HEK293 (cell line): ENCODE measurements at regions not wholly inside any gene's neighbourhood (a gene's known extent, or its start where the extent isn't known, plus 50 kb on each side); places are given as distances from the start of the nearest gene placed in this dataset.

Source experiments
- CTCF ChIP-seq: fragments of 450-650 bp; formaldehyde crosslinking; IDR thresholded peaks from 2 replicates; pipeline ENCODE4 v1.5.1; 2016; ENCODE audit warnings: missing biosample characterization, missing genetic modification characterization
- ZBTB49 ChIP-seq: fragments of 450-650 bp; formaldehyde crosslinking; IDR thresholded peaks from 2 replicates; pipeline ENCODE4 v1.5.1; 2016; ENCODE audit warnings: missing biosample characterization, missing genetic modification characterization, low read depth
- ZNF148 ChIP-seq: fragments of 450-650 bp; formaldehyde crosslinking; IDR thresholded peaks from 2 replicates; pipeline ENCODE4 v1.5.0; 2017; ENCODE audit warnings: missing biosample characterization, missing genetic modification characterization, borderline replicate concordance
- ZNF18 ChIP-seq: fragments of 450-650 bp; formaldehyde crosslinking; IDR thresholded peaks from 2 replicates; pipeline ENCODE4 v1.5.1; 2016; ENCODE audit warnings: missing biosample characterization, missing genetic modification characterization
- ZNF184 ChIP-seq: fragments of 450-650 bp; IDR thresholded peaks from 2 replicates; pipeline ENCODE4 v1.5.1; 2018; ENCODE audit warnings: missing biosample characterization, mild to moderate bottlenecking, missing genetic modification characterization
- ZNF280D ChIP-seq: fragments of 450-650 bp; formaldehyde crosslinking; IDR thresholded peaks from 2 replicates; pipeline ENCODE4 v1.5.1; 2016; ENCODE audit warnings: missing biosample characterization, missing genetic modification characterization
- ZNF335 ChIP-seq: fragments of 450-650 bp; formaldehyde crosslinking; conservative IDR thresholded peaks from 2 replicates; pipeline ENCODE4 v1.5.1; 2016; ENCODE audit warnings: missing biosample characterization, missing genetic modification characterization
- ZNF48 ChIP-seq: fragments of 450-650 bp; formaldehyde crosslinking; IDR thresholded peaks from 2 replicates; pipeline ENCODE4 v1.5.1; 2016; ENCODE audit warnings: missing biosample characterization, missing genetic modification characterization
- ZNF658 ChIP-seq: fragments of 450-650 bp; formaldehyde crosslinking; IDR thresholded peaks from 2 replicates; pipeline ENCODE4; 2016; ENCODE audit warnings: missing biosample characterization, missing genetic modification characterization
- ZNF747 ChIP-seq: fragments of 450-650 bp; formaldehyde crosslinking; IDR thresholded peaks from 2 replicates; pipeline ENCODE4 v1.5.1; 2016; ENCODE audit warnings: missing biosample characterization, missing genetic modification characterization
- ZNF791 ChIP-seq: fragments of 450-650 bp; formaldehyde crosslinking; IDR thresholded peaks from 2 replicates; pipeline ENCODE4 v1.5.1; 2016; ENCODE audit warnings: missing biosample characterization, missing genetic modification characterization
- ZNF830 ChIP-seq: fragments of 450-650 bp; IDR thresholded peaks from 2 replicates; pipeline ENCODE4 v1.5.0; 2018; ENCODE audit warnings: missing biosample characterization, missing genetic modification characterization, low read depth, mild to moderate bottlenecking, moderate library complexity

GRCh38 chr2:79248776-79249175, 89.2 kb upstream of the REG3A start:
- TF ChIP-seq CTCF (tag by site-specific recombination) (no peak), ZNF280D (tag by site-specific recombination) (no peak), ZBTB49 (tag by site-specific recombination) (no peak), ZNF830 (no peak), ZNF184 (no peak), ZNF48 (tag by site-specific recombination) (no peak), ZNF658 (tag by site-specific recombination) (no peak), ZNF18 (no peak), ZNF148 (no peak), ZNF335 (no peak), ZNF791 (tag by site-specific recombination) (no peak), ZNF747 (tag by site-specific recombination) (no peak)
